RPMI8226 (cell line): ENCODE measurements at regions not wholly inside any gene's neighbourhood (a gene's known extent, or its start where the extent isn't known, plus 50 kb on each side); places are given as distances from the start of the nearest gene placed in this dataset.
"Not testable (repeated sequence)": the region's sequence is repeated elsewhere in the genome, so short reads cannot be mapped to it uniquely, and the experiment has no call there.

Source experiments
- DNase-seq: peaks from one replicate; pipeline ENCODE4 v3.0.0-alpha.2; 2015

DNA sequence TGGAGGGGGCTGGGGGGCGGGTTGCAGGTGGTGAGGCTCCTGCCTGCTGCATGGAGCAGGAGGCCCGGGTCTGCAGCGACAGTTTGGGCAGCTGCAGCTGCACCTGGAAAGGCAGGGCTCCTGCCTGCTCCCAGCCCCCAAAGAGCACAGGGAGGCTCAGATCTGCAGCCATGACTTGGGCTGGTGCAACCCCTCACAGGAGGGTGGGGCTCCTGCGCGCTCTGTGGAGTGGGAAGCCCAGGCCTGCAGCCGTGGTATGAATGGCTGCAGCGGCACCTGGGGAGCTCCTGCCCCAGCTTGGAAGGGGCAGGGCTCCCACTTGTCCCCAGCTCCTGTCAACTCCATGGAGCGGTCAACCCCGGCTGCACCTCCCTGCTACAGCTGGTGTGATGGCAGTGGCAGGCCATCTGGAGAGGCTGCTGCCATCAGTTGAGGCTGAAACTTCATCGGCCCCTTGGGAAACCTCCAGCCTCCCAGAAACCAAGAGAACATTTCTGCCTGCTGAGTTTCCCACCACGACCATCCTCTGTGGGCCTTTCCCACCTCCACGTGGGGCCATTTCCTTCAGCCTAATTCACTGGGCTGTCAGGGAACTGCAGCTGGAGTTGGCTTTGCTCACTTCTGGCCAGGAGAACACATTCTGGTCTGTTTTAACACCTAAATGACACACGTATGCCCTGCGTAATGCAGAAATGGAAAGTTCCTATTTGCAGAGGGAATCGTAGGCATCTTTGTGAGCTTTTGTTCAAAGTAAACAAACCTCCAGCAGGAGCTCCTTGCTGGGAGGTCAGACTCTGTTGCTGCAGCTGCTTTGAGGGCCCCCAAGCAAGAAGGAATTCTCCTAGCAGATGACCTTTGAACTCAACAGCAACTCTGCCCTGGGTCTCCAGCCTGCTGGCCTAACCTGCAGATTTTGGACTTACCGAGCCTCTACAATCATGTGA lies 429.0 kb downstream of the PREX1 start:
- no peak for DNase-seq

DNA sequence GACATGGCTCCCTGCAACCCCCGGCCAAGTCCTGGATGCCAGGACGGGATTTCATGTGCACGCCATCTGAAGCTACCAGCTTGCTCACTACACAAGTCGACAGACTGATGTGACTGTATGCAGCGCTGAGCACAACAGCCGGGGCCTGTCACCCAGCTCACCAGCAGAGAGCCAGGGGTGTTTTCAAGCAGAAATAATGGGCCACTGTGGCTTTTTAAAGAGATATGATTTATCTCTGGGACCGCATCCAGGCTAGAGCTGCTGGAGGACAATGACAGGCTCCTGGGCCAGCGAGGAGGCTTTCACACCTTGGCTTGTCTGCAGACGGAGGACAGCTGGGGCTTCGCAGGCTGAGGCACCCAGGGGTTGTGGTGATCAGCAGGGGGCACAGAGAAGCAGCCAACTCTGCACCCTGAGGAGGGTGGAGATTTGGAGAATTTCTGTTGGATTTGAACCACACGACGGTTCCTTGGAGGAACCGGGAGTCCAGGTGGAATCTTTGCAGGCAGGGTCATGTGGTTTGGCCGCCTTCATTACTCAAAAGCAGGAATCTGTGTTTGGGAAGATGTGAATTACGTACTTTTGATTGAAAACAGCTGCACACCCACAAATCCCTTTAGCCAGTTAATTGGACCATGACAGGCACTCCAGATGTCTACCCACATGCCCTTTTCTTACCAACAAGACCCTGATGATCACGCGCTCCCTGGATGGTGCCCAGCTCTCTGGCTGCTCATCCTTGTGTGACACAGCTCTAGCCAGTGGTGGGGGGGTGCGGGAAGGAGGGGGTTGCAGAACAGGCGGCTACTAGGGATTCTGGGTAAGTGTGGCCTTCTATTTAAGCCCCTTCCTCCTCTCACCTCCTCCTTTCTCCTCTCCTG lies 430.6 kb downstream of the PREX1 start:
- not testable (repeated sequence) for DNase-seq

GRCh38 chr20:48395816-48396546 lies 431.8 kb downstream of the PREX1 start:
- no peak for DNase-seq

GRCh38 chr20:48394415-48395081 lies 433.3 kb downstream of the PREX1 start:
- no peak for DNase-seq

- DNase-seq: no peak
Measured at GRCh38 chr20:48393737-48394314, 434.0 kb downstream of the PREX1 start.

GRCh38 chr20:48393311-48393685 lies 434.5 kb downstream of the PREX1 start:
- no peak for DNase-seq

GRCh38 chr20:48392407-48393310 lies 435.1 kb downstream of the PREX1 start:
- DNase-seq: no peak

DNA sequence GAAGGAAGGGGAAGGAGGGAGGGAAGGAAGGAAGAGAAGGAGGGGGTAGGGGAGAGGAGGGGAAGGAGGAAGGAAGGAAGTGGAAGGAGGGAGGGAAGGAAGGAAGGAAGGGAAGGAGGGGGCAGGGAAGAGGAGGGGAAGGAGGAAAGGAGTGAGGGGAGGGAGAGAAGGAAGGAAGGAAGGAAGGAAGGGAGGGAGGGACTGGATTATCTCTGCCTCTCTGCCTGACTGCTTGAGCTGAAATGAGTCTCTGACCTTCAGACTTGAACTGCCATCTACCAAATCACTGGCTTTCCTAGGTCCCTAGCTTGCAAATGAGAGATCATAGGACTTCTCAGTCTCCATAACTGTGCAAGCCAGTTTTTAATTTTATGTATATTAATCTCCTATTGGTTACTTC lies 436.8 kb downstream of the PREX1 start:
- no peak for DNase-seq

- no peak for DNase-seq
Measured at GRCh38 chr20:48387675-48388074, 440.1 kb downstream of the PREX1 start.

GRCh38 chr20:48385527-48385926 lies 442.3 kb downstream of the PREX1 start:
- DNase-seq: no peak

GRCh38 chr20:48385114-48385513 lies 442.7 kb downstream of the PREX1 start:
- DNase-seq: no peak

DNA sequence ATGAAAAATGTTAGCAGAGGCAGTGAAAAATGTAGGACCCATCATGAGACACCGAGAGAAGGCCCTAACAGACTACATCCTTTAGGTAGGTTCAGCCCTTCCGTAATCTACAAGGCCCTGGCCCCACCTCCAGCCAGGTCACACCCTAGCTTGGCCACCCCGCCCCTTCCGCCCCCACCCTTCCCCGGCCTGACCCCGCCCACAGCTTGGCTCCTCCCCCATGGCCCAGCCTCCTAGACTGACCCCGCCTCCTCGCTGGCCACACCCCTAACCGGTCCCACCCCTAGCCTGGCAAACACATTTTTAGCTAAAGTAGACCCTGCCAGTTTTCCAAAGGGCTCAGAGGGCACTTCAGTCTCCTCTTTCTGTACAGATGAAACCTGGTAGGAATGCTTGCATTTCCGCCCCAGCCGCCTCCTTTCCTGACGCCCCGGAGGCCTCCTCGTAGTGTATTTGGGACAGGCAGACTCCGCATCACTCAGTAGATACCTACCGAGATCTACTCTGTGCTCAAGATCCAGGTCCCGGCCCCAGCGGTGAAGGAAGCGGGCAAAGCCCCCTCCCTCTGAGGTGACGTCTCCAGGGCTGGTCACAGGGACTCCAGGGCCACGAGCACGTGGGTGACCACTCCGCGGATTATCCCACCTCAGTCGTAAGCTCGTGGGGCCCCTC lies 443.5 kb downstream of the PREX1 start:
- DNase-seq: no peak

GRCh38 chr20:48383252-48383651 lies 444.5 kb downstream of the PREX1 start:
- DNase-seq: no peak

DNA sequence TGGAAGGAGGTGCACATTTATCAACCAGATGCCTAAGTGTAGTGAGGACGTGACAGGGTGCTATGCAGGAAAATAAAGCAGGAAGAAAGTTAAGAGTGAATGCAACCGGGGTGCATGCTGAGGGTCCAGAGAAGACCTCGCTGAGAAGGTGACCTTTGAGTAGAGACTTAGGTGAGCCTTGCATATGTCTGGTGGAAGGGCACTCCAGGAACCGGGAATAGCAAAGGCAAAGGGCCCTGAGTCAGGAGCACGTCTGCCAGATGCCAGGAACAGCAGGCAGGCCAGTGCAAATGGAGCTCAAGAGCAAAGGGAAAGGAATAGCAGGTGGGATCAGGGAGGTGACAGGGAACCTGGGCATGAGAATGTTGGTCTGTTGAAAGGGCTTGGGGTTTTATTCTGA lies 445.5 kb downstream of the PREX1 start:
- DNase-seq: no peak

DNA sequence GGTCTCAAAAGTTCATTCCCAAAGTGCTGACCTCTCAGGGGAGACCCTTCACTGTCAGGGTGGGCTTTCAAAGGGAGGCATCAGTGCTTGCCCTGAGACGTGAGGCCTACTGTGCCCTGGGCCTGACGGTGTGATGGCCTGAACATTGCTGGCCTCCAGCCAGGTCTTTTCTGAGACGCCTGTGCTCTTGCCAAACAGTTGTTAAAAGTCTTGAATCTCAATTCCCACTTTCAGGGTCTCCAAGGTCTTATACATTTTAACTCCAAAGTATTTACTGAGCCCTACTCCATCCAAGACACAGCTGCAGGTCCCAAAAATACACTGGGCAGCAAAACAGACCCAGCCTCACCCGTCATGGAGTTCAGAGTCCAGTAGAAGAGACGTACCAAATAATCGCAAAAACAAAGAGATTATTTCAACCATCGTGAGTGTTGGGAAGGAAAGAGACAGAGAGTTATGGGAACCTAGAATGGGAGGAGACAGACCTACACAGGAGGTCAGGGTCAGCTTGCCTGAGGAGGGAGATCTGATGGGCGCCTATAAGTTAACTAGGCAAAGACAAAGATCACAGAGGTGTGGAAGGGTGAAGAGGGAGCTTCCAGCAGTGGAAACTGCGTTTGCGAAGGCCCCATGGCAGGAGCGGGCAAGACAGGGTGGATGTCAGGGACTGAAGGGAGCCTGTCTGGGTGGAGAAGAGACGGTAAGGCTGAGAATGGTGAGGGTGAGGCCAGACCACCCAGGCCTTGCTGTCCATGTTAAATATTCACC lies 446.3 kb downstream of the PREX1 start:
- DNase-seq: no peak

- DNase-seq: no peak
Measured at GRCh38 chr20:48380661-48381060, 447.1 kb downstream of the PREX1 start.

DNA sequence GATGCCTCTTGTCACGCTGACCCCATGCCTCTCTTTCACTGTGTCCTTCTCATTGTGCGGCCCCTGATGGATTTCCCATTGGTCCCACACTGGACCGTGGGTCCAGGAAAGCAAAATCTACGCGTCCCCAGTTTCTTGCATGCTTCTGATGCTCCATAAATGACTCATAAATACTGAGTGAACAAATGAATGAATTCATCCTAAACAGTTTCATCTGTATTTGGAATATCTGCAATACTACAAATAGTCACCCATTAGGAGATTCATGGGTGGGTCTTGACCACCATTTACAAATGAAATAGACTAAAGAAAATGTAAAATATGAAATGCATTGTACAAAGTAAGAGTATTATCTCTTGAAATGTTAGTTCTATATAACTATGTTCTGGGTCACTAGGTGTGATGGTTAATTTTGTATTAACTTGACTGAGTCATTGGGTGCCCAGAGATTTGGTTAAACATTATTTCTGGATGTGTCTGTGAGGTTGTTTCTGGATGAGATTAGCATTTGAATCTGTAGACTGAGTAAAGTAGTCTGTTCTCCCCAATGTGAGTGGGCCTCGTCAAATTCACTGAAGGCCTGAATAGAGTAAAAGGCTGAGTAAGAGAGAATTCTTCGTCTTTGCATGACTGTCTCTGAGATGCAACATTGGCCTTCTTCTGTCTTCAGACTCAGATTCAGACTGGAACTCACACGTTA lies 448.7 kb downstream of the PREX1 start:
- no peak for DNase-seq

GRCh38 chr20:48377940-48378339 lies 449.9 kb downstream of the PREX1 start:
- DNase-seq: no peak

DNA sequence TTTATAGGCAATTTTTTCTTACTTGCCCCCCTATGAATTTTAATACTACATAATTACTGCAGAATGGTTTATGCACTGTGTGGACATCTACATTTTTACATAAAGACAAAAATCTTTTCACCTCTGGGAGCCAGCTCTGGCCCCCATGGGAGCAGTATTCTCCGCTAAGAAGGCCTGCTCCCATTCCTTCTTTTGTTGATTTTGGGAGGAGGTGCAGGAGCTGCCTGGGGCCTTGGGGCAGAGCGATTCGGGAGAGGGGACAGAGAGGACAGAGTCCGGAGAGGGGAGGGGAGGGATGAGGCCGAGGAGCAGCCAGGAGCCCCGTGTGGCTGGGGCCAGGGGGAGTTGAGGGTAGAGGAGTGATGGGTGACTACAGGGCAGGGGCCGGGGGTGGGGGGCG lies 452.0 kb downstream of the PREX1 start:
- no peak for DNase-seq
